Epithelial cell of proximal tubule (primary cell): ENCODE measurements at regions not wholly inside any gene's neighbourhood (a gene's known extent, or its start where the extent isn't known, plus 50 kb on each side); places are given as distances from the start of the nearest gene placed in this dataset.
"Not testable (repeated sequence)": the region's sequence is repeated elsewhere in the genome, so short reads cannot be mapped to it uniquely, and the experiment has no call there.

Source experiments
- DNase-seq: peaks from one replicate; pipeline ENCODE4 v3.0.0-alpha.2; 2011; ENCODE audit warnings: low read depth
- H3K4me3 ChIP-seq: 2 replicates; pipeline ENCODE4 v1.5.1; 2011; ENCODE audit warnings: low read depth, mild to moderate bottlenecking, low read length
- CTCF ChIP-seq: conservative IDR thresholded peaks from 2 replicates; pipeline ENCODE4 v1.5.1; 2012; ENCODE audit warnings: low read depth, mild to moderate bottlenecking, low read length

- not testable (repeated sequence) for H3K4me3 ChIP-seq, DNase-seq
These were observed 252.8 kb downstream of the CCDC74A start for GRCh38 chr2:131780446-131780845.

DNA sequence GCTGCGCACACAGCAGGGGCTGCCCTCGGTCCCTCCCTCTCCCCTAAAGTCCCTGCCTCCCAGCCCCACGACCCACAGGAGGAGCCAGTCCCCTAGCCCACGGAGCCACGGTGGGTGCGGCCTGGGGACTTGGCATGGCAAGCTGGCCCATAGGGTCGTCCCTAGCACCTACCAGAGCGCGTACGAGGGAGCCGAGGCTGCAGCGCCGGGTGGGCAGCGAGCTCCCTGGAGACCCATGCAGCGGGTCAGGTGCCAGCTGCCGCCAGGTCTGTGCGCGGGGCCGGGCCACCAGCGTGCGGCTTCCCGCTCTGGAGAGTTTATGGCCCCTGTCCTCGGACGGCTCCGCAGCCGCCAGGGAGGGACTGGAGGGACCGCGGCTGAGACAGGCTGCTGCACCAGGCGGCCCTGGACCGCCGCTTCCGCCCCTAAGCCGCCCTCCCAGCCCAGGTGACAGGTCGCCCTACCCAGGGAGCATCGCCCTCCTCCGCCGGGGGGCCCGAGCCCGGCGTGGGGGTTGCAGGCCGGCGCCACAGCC is 273.6 kb downstream of the CCDC74A start:
- no peak overlapping the region for H3K4me3 ChIP-seq
- TF ChIP-seq CTCF = no peak
- DNase-seq = no peak

- TF ChIP-seq CTCF = peak; percentile 56
- H3K4me3 ChIP-seq = peak overlapping the region; percentile 64
- DNase-seq = not testable (repeated sequence)
These were observed 274.2 kb downstream of the CCDC74A start for GRCh38 chr2:131801745-131802350.

- DNase-seq = not testable (repeated sequence)
- peak overlapping the region; percentile 64 for H3K4me3 ChIP-seq
These were observed 274.7 kb downstream of the CCDC74A start for GRCh38 chr2:131802351-131802836.

- not testable (repeated sequence) for H3K4me3 ChIP-seq, DNase-seq
These were observed 275.5 kb downstream of the CCDC74A start for GRCh38 chr2:131803237-131803636.

DNA sequence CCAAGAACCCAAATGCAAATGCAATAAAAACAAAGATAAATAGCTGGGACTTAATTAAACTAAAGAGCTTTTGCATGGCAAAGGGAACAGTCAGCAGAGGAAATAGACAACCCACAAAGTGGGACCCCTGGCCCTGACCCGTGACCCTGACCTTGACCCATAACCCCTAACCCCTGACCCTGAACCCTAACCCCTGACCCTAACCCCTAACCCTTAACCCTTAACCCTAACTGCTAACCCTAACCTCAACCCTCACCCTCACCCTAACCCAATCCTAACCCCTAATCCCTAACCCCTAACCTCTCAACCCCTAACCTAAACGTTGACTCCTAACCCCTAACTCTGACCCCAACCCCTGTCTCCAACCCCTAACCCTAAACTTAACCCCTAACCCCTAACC is 284.9 kb downstream of the CCDC74A start:
- not testable (repeated sequence) for DNase-seq, H3K4me3 ChIP-seq

GRCh38 chr2:131813378-131813777 is 285.7 kb downstream of the CCDC74A start:
- H3K4me3 ChIP-seq, DNase-seq: not testable (repeated sequence)

GRCh38 chr2:131818267-131818973 is 290.7 kb downstream of the CCDC74A start:
- not testable (repeated sequence) for DNase-seq, H3K4me3 ChIP-seq

GRCh38 chr2:131822237-131822721 is 294.6 kb downstream of the CCDC74A start:
- not testable (repeated sequence) for H3K4me3 ChIP-seq, DNase-seq

DNA sequence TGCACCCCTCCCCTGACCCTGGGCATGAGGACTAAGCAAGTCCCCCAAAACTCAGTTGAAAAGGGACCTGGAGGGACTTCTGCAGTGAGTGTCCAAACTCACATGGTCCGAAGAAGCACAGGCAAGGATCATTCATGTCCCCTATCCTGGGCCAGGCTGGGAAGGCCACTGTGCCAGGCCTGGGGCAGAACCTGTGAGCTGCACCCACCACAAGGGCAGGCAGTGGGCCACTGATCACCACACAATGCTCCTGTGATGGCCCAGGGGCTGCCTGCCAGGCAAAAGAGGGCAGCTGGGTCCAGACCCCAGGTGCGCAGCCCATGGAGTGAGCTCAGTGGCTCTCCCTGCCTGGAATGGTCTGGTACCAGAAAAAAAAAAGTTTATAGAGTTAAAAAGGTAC is 295.4 kb downstream of the CCDC74A start:
- not testable (repeated sequence) for H3K4me3 ChIP-seq, DNase-seq

- not testable (repeated sequence) for H3K4me3 ChIP-seq, DNase-seq
These were observed 297.3 kb downstream of the CCDC74A start for GRCh38 chr2:131824986-131825385.

GRCh38 chr2:131827481-131828163 is 299.9 kb downstream of the CCDC74A start:
- no peak for TF ChIP-seq CTCF
- no peak for DNase-seq
- no peak overlapping the region for H3K4me3 ChIP-seq
